ENCODE measurements at regions not wholly inside any gene's neighbourhood (a gene's known extent, or its start where the extent isn't known, plus 50 kb on each side); places are given as distances from the start of the nearest gene placed in this dataset.

- TF ChIP-seq CTCF (IDR thresholded peaks at IDR 0.05; ENCODE audit: insufficient read depth, low read length, poor library complexity, severe bottlenecking) = no peak
- no peak for TF ChIP-seq EZH2phosphoT487 (conservative IDR thresholded peaks at IDR 0.05; ENCODE audit: low read length)
These were observed 127.5 kb upstream of the CCNG1 start for GRCh38 chr5:163309914-163310313.

Measured in SU-DHL-6 (cell line).